ENCODE measurements at regions not wholly inside any gene's neighbourhood (a gene's known extent, or its start where the extent isn't known, plus 50 kb on each side); places are given as distances from the start of the nearest gene placed in this dataset.

DNA sequence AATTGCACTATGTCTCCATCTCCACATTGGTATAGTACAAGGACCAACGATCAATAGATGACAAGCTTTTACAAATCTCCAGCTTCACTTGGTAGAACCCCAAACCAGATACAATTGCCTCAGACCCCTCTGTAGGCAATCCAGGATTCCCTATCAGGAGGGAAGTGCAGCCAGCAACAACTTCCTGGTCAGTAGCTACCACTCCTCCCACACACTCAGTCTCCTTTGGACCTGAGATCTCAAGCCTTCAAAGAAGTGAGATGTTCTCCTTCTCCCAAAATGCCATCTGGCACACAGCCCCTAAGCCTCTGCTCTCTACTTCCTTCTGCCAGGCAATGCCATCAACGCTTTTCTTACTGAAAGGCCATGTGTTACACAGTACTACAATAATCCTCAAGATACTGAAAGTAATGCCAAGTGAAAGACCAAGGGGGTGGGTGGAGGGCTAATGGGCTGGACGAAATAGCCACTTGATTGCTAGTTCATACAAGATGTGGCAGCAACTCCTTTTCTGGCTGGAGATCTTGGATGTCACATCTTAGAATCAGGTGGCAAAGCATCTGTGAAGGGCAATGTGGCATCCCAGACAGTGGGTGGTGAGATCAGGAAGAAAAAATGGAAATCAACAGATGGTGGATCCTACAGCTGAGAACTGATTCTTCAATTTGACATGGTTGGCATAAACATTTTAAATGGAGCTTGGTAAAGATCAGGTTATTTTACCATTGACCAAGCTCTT lies 75.3 kb upstream of the ACP3 start:
- FAIRE-seq (no peak), DNase-seq (ENCODE audit: insufficient read length) (no peak)
- TF ChIP-seq TAF1 (IDR thresholded peaks at IDR 0.05; ENCODE audit: borderline replicate concordance, low read depth, low read length) (no peak), POLR2A (IDR thresholded peaks at IDR 0.05; ENCODE audit: low read depth, low read length) (no peak), POLR2AphosphoS5 (IDR thresholded peaks at IDR 0.05; ENCODE audit: low read depth, low read length) (no peak)

DNA sequence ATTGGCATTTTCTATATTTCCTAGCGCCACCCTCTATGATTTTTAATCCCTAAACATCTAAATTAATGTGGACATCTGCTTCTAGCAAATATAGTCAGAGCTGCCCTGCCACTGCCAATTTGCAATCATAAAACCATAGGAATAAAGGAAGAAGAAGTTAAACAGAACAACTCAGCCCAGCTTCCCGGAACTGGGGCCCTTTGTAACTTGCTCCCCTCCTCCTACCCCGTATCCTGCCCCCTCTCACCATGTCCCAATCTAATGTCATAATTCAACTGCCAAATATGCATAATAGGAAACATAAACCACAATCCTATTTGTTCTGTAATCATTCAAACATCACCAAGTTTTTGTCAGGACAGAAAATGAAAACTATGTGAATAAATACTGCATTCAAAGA lies 74.4 kb upstream of the ACP3 start:
- FAIRE-seq (no peak), DNase-seq (ENCODE audit: insufficient read length) (no peak)
- TF ChIP-seq TAF1 (IDR thresholded peaks at IDR 0.05; ENCODE audit: borderline replicate concordance, low read depth, low read length), result no peak
- no peak for TF ChIP-seq POLR2A (IDR thresholded peaks at IDR 0.05; ENCODE audit: low read depth, low read length)
- TF ChIP-seq POLR2AphosphoS5 (IDR thresholded peaks at IDR 0.05; ENCODE audit: low read depth, low read length), result no peak

DNA sequence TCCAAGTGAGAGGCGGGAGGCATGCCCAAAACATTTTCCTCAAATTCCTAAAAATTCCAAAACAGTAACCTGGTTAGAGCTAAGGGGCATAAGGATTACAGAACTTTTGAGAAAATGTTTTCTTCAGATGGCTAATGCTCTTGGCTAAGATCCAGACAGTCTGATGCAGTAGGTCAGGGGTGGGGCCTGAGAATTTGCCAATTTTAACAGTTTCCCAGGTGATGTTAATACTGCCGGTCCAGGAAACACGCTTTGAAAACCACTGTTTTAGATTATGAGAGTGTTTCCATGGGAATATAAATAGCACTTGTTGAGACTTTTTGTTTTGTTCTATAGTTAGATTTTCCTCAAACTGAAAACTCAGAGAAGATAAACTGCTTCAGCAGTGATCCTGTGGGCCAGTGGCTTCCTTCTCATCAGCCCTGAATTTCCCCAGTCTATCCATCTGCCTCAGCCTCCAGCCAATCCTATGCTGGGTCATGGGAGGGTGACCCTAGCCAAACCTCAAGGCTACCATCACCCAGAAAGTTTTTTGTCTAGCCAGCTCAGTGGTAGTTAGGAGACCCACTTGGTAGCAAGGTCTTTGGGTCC lies 71.6 kb upstream of the ACP3 start:
- DNase-seq (ENCODE audit: insufficient read length), result no peak
- FAIRE-seq, result no peak
- TF ChIP-seq POLR2AphosphoS5 (IDR thresholded peaks at IDR 0.05; ENCODE audit: low read depth, low read length) (no peak), POLR2A (IDR thresholded peaks at IDR 0.05; ENCODE audit: low read depth, low read length) (no peak), TAF1 (IDR thresholded peaks at IDR 0.05; ENCODE audit: borderline replicate concordance, low read depth, low read length) (no peak)

DNA sequence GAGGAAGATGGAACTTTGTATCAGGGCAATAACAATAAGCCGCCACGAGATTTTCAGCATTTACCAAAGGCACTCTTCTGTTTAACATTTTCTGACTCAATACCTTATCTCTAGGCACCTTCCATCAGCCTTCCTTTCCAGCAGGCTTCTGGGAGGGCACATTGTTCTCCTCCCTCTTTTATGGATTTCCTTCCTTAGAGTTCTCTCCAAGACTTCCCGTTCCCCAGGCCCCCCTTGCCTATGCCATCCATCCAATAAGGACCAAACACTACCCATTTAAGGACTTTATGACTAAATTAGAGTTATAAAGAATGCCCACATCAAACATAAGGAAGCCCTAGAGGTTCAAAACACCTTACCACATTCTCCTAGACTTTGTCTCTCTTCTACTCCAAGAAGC lies 71.0 kb upstream of the ACP3 start:
- FAIRE-seq (no peak), DNase-seq (ENCODE audit: insufficient read length) (no peak)
- TF ChIP-seq POLR2A (IDR thresholded peaks at IDR 0.05; ENCODE audit: low read depth, low read length) (no peak), TAF1 (IDR thresholded peaks at IDR 0.05; ENCODE audit: borderline replicate concordance, low read depth, low read length) (no peak), POLR2AphosphoS5 (IDR thresholded peaks at IDR 0.05; ENCODE audit: low read depth, low read length) (no peak)

DNA sequence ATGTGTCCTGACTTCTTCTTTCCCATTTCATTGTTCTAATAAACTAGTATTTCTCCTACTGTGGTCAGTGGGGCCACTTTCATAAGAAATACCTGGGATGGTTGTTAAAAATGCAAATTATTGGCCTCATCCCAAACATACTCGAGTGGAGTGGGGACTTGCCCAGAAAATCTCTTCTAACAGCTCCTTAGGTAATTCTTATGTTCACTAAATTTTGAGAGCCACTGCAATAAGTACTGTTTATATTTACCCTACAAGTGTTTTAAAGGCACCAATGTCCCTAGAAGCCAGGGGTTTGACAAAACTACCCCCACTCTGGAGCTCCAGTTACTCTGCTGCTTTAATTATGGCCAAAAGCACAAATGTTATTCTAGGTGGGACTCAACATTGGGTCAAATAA lies 70.0 kb upstream of the ACP3 start:
- TF ChIP-seq POLR2A (IDR thresholded peaks at IDR 0.05; ENCODE audit: low read depth, low read length) (no peak), TAF1 (IDR thresholded peaks at IDR 0.05; ENCODE audit: borderline replicate concordance, low read depth, low read length) (no peak), POLR2AphosphoS5 (IDR thresholded peaks at IDR 0.05; ENCODE audit: low read depth, low read length) (no peak)
- FAIRE-seq (no peak), DNase-seq (ENCODE audit: insufficient read length) (no peak)

DNA sequence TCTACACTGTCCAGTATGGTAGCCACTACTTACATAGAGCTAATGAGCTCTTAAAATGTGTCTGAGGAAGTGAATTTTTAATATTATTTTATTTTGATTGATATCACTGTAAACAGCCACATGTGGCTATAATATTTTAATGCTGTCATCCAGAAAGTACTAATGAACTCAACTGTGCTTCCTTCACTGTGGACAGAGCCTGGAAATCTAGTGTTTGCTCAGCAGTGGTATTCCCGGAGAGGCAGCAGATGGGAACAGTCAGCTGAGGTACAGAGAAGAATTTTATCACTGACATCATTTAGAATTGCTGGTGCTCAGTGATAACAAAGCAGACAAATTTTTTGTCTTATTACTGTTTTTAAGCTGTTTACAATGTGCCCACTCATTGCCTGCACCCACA lies 68.7 kb upstream of the ACP3 start:
- DNase-seq (ENCODE audit: insufficient read length), result no peak
- no peak for FAIRE-seq
- TF ChIP-seq POLR2A (IDR thresholded peaks at IDR 0.05; ENCODE audit: low read depth, low read length) (no peak), POLR2AphosphoS5 (IDR thresholded peaks at IDR 0.05; ENCODE audit: low read depth, low read length) (no peak), TAF1 (IDR thresholded peaks at IDR 0.05; ENCODE audit: borderline replicate concordance, low read depth, low read length) (no peak)

DNA sequence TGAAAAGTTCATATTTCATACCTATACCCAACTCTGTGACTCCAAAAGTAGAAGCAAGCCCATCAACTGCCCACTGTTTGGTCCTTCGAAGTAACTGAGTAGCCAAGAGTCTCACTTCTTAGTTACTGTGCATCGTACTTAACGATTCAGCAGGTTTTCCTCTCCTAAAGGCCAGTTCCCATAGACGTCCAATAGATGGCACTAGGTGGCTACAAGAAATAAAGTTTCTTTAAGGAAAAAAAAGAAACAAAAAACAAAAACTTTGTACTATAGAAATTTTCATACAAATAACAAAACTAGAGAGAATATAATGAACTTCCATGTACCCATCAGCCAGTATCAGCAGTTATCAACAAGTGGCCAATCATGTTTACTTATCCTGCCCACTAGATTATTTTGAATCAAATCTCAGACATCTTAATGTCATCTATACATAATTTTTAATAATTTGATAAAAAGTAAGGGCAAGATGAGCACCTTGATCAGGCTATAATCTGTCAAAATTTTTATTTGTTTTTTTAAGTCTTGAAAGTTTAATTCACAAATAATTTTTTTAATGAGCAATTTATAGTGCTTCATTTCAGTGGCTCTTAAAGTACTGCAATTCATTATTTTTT lies 63.8 kb upstream of the ACP3 start:
- DNase-seq (ENCODE audit: insufficient read length) (no peak), FAIRE-seq (no peak)
- TF ChIP-seq POLR2A (IDR thresholded peaks at IDR 0.05; ENCODE audit: low read depth, low read length) (no peak), TAF1 (IDR thresholded peaks at IDR 0.05; ENCODE audit: borderline replicate concordance, low read depth, low read length) (no peak), POLR2AphosphoS5 (IDR thresholded peaks at IDR 0.05; ENCODE audit: low read depth, low read length) (no peak)

DNA sequence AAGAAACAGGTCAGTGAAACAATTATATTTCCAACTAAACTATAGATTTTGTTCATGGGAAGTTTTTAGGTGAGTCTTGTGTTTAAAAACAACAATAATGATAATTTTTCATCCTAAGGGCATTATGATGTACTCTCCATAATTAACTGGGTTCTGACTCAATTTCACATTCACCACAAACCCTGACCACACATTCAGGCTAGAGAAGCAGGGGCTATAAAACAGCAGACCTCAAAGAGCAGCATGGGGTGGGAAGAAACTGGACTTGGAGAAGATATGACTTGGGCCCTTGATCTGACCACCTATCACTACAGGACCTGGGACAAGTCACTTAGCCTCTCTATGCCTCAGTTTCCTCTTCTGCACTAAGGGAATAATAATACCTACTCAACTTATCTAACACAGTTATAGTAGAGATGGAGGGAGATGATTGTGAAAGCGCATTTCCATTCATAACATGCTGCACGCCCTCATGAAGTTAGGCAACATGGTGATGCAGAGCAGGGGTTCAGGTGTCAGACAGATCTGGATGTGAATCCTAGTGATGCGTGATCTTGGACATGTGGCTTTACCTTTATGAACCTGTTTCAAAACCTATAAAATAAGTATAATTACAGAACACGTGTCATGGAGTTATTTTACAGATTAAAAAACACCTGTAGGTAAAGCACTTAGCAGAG lies 63.0 kb upstream of the ACP3 start:
- no peak for FAIRE-seq

DNA sequence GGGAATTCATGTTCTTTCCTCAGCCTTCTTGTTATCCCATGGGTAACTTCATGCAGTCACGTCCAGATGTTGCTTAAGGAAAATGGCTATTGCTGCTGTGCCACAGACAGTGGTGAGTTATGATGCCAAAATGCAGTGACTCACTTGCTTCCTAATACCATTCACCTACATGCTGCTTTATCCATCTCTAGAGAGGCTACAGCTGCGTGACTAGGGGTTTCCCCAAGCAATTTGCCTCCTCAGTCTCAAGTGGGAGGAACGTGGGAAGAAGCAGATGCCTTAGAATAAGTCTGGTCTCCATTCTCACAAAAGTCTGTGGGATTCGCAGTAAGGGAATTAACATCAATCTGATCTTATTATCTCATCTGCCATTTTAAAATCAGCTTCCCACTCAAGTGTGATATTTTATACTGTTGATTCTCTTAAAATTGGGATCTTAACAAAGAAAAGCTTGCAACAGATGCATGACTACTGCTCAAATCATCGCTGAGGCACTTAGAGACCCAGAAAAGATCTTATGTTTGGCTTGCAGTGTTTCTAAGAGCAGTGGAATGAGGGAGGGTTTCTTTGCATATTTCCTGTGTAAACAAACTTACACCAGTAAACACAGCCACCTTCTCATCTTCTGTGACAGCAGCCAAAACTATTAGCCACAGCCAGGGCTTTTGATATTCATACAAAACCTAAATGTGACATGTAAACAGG lies 62.0 kb upstream of the ACP3 start:
- FAIRE-seq (no peak), DNase-seq (ENCODE audit: insufficient read length) (no peak)
- TF ChIP-seq POLR2AphosphoS5 (IDR thresholded peaks at IDR 0.05; ENCODE audit: low read depth, low read length) (no peak), TAF1 (IDR thresholded peaks at IDR 0.05; ENCODE audit: borderline replicate concordance, low read depth, low read length) (no peak), POLR2A (IDR thresholded peaks at IDR 0.05; ENCODE audit: low read depth, low read length) (no peak)

More for the DNA sequence above, 63.0 kb upstream of the ACP3 start:
- DNase-seq (ENCODE audit: insufficient read length), result no peak
- TF ChIP-seq POLR2AphosphoS5 (IDR thresholded peaks at IDR 0.05; ENCODE audit: low read depth, low read length) (no peak), POLR2A (IDR thresholded peaks at IDR 0.05; ENCODE audit: low read depth, low read length) (no peak), TAF1 (IDR thresholded peaks at IDR 0.05; ENCODE audit: borderline replicate concordance, low read depth, low read length) (no peak)

DNA sequence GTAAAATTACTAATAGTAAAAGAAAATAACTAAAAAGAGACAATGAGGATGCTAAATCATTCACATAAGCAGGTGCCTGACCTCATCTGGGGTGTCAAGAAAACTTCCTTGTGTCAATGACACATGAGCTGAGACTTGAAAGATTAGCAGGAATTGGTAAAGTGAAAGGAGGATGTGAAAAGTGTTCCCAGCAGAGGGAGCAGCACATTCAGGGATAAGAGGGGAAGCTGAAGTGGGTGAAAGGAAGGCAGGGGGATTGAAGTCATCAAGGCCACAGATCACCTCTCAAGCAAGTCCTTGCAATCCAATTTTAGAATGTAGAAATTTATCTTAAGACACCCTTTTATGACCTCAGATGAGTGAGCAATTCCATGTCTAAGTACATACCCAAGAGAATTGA lies 60.2 kb upstream of the ACP3 start:
- no peak for DNase-seq (ENCODE audit: insufficient read length)
- no peak for FAIRE-seq

DNA sequence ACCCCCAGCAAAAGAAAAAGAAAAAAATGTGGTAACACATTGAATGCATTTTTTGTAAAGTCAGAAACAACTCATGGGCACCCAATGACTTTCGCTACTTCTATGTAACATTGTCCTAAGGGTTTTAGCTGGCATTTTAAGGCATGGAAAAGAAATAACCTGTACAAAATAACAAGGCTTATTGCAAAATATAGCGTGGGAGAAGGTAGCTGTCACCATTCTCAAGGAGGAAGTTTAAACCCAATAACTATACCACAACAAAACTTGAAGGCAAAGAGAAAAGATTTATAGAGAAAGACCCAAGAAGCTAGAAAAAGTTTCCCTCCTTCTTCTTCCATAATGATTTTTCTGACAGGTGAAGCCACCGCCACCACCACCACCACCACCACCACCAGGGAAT lies 55.7 kb upstream of the ACP3 start:
- FAIRE-seq (no peak), DNase-seq (ENCODE audit: insufficient read length) (no peak)
- no peak for TF ChIP-seq POLR2A (IDR thresholded peaks at IDR 0.05; ENCODE audit: low read depth, low read length)
- no peak for TF ChIP-seq POLR2AphosphoS5 (IDR thresholded peaks at IDR 0.05; ENCODE audit: low read depth, low read length)
- no peak for TF ChIP-seq TAF1 (IDR thresholded peaks at IDR 0.05; ENCODE audit: borderline replicate concordance, low read depth, low read length)

More for the DNA sequence above, 60.2 kb upstream of the ACP3 start:
- TF ChIP-seq POLR2AphosphoS5 (IDR thresholded peaks at IDR 0.05; ENCODE audit: low read depth, low read length), result no peak
- TF ChIP-seq TAF1 (IDR thresholded peaks at IDR 0.05; ENCODE audit: borderline replicate concordance, low read depth, low read length), result no peak
- TF ChIP-seq POLR2A (IDR thresholded peaks at IDR 0.05; ENCODE audit: low read depth, low read length), result no peak
